ENCODE measurements at regions not wholly inside any gene's neighbourhood (a gene's known extent, or its start where the extent isn't known, plus 50 kb on each side); places are given as distances from the start of the nearest gene placed in this dataset.

DNA sequence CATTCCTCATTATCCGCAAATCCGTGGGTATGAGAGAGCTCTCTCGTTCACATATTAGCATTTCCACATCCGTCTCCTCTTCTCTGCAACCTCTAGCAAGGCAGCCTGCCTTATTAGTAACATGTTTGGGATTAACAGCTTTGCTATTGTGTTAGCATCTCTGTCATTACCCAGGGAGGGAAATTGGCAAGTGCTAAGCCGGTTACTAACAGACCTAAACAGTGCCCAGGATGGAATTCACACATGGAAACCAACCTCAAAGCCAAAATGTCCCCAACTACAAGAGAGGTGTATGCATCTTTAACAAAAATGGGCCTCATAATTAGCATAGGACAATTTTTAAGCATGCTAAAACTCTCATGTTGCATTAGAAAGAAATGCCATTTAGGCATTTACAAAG lies 309.0 kb upstream of the MEIS1 start:
- Mint-ChIP-seq H3K4me3 (no peak overlapping the region), H3K27ac (no peak overlapping the region), H3K4me1 (peaks cover 28% of the 10 kb centered on the region), H3K36me3 (peaks cover under 1% of the 10 kb centered on the region; the same call in 1 of the 2 replicates), H3K9me3 (peaks cover 3% of the 10 kb centered on the region), H3K27me3 (ENCODE audit: low read depth) (no peaks in the 10 kb centered on the region; the same call in 1 of the 2 replicates)
- ATAC-seq (no peak), DNase-seq (ENCODE audit: low spot score) (no peak)
- CTCF ChIA-PET, result no interaction called here
- POLR2A ChIA-PET, result no interaction called here
- TF ChIP-seq TEAD1 (CRISPR knock-in tag; IDR thresholded peaks at IDR 0.05) (no peak), SOX15 (CRISPR knock-in tag; IDR thresholded peaks at IDR 0.05) (no peak), HMGA2 (CRISPR knock-in tag; IDR thresholded peaks at IDR 0.05) (no peak), RELA (CRISPR knock-in tag; IDR thresholded peaks at IDR 0.05; ENCODE audit: borderline replicate concordance) (no peak), MXD4 (CRISPR knock-in tag; IDR thresholded peaks at IDR 0.05; ENCODE audit: borderline replicate concordance) (no peak), TCF7 (CRISPR knock-in tag; IDR thresholded peaks at IDR 0.05; ENCODE audit: low read depth) (no peak), SMAD3 (CRISPR knock-in tag; IDR thresholded peaks at IDR 0.05; ENCODE audit: borderline replicate concordance) (no peak)
- TF ChIP-seq, protein P1, sequence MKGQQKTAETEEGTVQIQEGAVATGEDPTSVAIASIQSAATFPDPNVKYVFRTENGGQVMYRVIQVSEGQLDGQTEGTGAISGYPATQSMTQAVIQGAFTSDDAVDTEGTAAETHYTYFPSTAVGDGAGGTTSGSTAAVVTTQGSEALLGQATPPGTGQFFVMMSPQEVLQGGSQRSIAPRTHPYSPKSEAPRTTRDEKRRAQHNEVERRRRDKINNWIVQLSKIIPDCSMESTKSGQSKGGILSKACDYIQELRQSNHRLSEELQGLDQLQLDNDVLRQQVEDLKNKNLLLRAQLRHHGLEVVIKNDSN (CRISPR knock-in tag; IDR thresholded peaks at IDR 0.05), result no peak
- TF ChIP-seq, protein P2, sequence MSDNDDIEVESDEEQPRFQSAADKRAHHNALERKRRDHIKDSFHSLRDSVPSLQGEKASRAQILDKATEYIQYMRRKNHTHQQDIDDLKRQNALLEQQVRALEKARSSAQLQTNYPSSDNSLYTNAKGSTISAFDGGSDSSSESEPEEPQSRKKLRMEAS (CRISPR knock-in tag; IDR thresholded peaks at IDR 0.05), result no peak
- TF ChIP-seq, protein P3, sequence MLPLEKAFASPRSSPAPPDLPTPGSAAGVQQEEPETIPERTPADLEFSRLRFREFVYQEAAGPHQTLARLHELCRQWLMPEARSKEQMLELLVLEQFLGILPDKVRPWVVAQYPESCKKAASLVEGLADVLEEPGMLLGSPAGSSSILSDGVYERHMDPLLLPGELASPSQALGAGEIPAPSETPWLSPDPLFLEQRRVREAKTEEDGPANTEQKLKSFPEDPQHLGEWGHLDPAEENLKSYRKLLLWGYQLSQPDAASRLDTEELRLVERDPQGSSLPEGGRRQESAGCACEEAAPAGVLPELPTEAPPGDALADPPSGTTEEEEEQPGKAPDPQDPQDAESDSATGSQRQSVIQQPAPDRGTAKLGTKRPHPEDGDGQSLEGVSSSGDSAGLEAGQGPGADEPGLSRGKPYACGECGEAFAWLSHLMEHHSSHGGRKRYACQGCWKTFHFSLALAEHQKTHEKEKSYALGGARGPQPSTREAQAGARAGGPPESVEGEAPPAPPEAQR (CRISPR knock-in tag; IDR thresholded peaks at IDR 0.05), result no peak
- TF ChIP-seq, protein P4, sequence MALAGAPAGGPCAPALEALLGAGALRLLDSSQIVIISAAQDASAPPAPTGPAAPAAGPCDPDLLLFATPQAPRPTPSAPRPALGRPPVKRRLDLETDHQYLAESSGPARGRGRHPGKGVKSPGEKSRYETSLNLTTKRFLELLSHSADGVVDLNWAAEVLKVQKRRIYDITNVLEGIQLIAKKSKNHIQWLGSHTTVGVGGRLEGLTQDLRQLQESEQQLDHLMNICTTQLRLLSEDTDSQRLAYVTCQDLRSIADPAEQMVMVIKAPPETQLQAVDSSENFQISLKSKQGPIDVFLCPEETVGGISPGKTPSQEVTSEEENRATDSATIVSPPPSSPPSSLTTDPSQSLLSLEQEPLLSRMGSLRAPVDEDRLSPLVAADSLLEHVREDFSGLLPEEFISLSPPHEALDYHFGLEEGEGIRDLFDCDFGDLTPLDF (CRISPR knock-in tag; IDR thresholded peaks at IDR 0.05), result no peak
- TF ChIP-seq, protein P5, sequence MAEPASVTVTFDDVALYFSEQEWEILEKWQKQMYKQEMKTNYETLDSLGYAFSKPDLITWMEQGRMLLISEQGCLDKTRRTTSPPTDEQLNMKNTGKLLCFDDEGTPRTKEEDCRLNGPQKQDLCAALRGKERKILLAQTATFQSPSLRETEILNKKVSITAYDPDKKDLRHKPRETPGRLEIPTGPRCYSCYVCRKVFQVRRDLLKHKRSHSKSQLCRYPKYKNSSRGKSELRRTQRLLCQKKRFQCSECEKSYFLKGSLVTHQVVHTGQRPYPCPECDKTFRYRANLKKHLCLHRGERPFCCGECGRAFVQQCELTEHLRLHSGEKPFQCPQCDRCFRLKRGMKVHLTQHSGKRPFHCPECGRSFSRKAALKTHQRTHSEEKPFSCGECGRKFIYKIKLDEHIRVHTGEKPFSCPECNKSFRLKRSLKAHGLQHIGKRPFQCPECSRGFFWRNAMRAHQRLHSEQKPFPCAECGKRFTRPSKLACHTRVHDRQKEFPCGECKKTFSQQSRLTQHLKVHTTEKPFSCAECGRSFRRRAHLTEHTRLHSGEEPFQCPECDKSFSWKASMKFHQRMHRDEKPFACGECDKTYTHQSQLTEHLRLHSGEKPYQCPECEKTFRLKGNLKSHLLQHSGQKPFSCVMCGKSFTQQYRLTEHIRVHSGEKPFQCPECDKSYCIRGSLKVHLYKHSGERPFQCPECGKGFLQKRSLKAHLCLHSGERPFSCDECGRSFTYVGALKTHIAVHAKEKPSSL (CRISPR knock-in tag; conservative IDR thresholded peaks at IDR 0.05), result no peak

DNA sequence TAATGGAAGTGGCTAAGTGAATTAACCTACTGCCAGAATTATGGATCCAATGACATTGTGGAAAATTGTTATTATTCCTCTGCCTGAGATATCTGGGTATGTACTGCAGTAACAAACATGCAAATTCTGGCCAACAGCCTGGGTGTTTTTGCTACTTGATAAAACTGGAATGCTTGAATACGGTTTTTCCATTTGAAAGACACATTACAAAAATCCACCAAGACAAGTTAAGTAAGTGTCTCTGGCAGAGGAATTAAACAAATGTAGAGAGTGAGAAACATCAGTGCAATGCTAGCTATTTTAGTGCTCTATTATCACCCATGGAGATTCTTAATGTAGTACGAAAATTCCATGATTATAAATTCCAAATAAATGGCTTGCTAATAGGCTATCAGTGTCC lies 312.4 kb upstream of the MEIS1 start:
- Mint-ChIP-seq H3K4me1 (peaks cover 26% of the 10 kb centered on the region), H3K27ac (no peak overlapping the region), H3K27me3 (ENCODE audit: low read depth) (no peaks in the 10 kb centered on the region), H3K9me3 (peaks cover 20% of the 10 kb centered on the region), H3K4me3 (no peak overlapping the region), H3K36me3 (peaks cover 4% of the 10 kb centered on the region; the same call in 1 of the 2 replicates)
- CTCF ChIA-PET, result no interaction called here
- POLR2A ChIA-PET, result no interaction called here
- TF ChIP-seq, protein P6, sequence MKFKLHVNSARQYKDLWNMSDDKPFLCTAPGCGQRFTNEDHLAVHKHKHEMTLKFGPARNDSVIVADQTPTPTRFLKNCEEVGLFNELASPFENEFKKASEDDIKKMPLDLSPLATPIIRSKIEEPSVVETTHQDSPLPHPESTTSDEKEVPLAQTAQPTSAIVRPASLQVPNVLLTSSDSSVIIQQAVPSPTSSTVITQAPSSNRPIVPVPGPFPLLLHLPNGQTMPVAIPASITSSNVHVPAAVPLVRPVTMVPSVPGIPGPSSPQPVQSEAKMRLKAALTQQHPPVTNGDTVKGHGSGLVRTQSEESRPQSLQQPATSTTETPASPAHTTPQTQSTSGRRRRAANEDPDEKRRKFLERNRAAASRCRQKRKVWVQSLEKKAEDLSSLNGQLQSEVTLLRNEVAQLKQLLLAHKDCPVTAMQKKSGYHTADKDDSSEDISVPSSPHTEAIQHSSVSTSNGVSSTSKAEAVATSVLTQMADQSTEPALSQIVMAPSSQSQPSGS (CRISPR knock-in tag; IDR thresholded peaks at IDR 0.05; ENCODE audit: borderline replicate concordance, low read depth), result no peak
- no peak for TF ChIP-seq TP53 (CRISPR knock-in tag; IDR thresholded peaks at IDR 0.05)
- TF ChIP-seq SOX15 (CRISPR knock-in tag; IDR thresholded peaks at IDR 0.05), result no peak
- TF ChIP-seq, protein P7, sequence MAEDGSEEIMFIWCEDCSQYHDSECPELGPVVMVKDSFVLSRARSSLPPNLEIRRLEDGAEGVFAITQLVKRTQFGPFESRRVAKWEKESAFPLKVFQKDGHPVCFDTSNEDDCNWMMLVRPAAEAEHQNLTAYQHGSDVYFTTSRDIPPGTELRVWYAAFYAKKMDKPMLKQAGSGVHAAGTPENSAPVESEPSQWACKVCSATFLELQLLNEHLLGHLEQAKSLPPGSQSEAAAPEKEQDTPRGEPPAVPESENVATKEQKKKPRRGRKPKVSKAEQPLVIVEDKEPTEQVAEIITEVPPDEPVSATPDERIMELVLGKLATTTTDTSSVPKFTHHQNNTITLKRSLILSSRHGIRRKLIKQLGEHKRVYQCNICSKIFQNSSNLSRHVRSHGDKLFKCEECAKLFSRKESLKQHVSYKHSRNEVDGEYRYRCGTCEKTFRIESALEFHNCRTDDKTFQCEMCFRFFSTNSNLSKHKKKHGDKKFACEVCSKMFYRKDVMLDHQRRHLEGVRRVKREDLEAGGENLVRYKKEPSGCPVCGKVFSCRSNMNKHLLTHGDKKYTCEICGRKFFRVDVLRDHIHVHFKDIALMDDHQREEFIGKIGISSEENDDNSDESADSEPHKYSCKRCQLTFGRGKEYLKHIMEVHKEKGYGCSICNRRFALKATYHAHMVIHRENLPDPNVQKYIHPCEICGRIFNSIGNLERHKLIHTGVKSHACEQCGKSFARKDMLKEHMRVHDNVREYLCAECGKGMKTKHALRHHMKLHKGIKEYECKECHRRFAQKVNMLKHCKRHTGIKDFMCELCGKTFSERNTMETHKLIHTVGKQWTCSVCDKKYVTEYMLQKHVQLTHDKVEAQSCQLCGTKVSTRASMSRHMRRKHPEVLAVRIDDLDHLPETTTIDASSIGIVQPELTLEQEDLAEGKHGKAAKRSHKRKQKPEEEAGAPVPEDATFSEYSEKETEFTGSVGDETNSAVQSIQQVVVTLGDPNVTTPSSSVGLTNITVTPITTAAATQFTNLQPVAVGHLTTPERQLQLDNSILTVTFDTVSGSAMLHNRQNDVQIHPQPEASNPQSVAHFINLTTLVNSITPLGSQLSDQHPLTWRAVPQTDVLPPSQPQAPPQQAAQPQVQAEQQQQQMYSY (CRISPR knock-in tag; IDR thresholded peaks at IDR 0.05), result no peak
- TF ChIP-seq, protein P8, sequence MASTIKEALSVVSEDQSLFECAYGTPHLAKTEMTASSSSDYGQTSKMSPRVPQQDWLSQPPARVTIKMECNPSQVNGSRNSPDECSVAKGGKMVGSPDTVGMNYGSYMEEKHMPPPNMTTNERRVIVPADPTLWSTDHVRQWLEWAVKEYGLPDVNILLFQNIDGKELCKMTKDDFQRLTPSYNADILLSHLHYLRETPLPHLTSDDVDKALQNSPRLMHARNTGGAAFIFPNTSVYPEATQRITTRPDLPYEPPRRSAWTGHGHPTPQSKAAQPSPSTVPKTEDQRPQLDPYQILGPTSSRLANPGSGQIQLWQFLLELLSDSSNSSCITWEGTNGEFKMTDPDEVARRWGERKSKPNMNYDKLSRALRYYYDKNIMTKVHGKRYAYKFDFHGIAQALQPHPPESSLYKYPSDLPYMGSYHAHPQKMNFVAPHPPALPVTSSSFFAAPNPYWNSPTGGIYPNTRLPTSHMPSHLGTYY (CRISPR knock-in tag; IDR thresholded peaks at IDR 0.05), result no peak
- no peak for TF ChIP-seq FOXP1 (CRISPR knock-in tag; IDR thresholded peaks at IDR 0.05; ENCODE audit: borderline replicate concordance)
- TF ChIP-seq, protein P9, sequence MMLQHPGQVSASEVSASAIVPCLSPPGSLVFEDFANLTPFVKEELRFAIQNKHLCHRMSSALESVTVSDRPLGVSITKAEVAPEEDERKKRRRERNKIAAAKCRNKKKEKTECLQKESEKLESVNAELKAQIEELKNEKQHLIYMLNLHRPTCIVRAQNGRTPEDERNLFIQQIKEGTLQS (CRISPR knock-in tag; conservative IDR thresholded peaks at IDR 0.05), result no peak
- TF ChIP-seq, protein P10, sequence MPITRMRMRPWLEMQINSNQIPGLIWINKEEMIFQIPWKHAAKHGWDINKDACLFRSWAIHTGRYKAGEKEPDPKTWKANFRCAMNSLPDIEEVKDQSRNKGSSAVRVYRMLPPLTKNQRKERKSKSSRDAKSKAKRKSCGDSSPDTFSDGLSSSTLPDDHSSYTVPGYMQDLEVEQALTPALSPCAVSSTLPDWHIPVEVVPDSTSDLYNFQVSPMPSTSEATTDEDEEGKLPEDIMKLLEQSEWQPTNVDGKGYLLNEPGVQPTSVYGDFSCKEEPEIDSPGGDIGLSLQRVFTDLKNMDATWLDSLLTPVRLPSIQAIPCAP (CRISPR knock-in tag; IDR thresholded peaks at IDR 0.05), result no peak
- ATAC-seq (no peak), DNase-seq (ENCODE audit: low spot score) (no peak)

Data from WTC11 (cell line).